ENCODE measurements at regions not wholly inside any gene's neighbourhood (a gene's known extent, or its start where the extent isn't known, plus 50 kb on each side); places are given as distances from the start of the nearest gene placed in this dataset.

DNA sequence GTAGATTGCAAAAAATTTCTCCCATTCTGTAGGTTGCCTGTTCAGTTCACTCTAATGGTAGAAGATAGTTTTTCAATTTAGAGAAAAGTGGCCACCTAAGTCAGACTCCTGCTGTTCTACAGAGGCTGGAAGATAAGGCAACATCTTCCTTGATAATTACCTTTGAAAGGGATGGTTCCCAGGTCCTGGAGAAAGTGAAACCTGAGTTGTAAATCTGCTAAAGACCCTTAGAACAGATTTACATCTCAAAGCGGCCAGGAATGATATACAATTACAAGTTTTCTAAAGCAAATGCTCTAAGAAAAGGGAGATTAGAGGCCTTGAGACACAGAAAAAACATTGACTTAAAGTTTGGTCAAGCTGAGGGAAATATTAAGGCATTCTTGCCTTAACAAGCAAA, 1350.2 kb upstream of the FAM98A start:
- TF ChIP-seq, protein P1, sequence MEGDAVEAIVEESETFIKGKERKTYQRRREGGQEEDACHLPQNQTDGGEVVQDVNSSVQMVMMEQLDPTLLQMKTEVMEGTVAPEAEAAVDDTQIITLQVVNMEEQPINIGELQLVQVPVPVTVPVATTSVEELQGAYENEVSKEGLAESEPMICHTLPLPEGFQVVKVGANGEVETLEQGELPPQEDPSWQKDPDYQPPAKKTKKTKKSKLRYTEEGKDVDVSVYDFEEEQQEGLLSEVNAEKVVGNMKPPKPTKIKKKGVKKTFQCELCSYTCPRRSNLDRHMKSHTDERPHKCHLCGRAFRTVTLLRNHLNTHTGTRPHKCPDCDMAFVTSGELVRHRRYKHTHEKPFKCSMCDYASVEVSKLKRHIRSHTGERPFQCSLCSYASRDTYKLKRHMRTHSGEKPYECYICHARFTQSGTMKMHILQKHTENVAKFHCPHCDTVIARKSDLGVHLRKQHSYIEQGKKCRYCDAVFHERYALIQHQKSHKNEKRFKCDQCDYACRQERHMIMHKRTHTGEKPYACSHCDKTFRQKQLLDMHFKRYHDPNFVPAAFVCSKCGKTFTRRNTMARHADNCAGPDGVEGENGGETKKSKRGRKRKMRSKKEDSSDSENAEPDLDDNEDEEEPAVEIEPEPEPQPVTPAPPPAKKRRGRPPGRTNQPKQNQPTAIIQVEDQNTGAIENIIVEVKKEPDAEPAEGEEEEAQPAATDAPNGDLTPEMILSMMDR (IDR thresholded peaks at IDR 0.05) = no peak
- TF ChIP-seq POLR2A (IDR thresholded peaks at IDR 0.05) = no peak
